Endothelial cell (in vitro differentiated cells): ENCODE measurements at regions not wholly inside any gene's neighbourhood (a gene's known extent, or its start where the extent isn't known, plus 50 kb on each side); places are given as distances from the start of the nearest gene placed in this dataset.

ENCODE experiments used
- DNase-seq: peaks from one replicate; pipeline ENCODE4 v3.0.0; 2021; ENCODE audit warnings: low spot score
- H3K27ac Mint-ChIP-seq: one replicate; pipeline ENCODE4 v1.8.0; 2021; ENCODE audit warnings: mixed read lengths, inconsistent platforms; ENCODE audit not compliant: unreplicated experiment
- H3K27me3 Mint-ChIP-seq: one replicate; pipeline ENCODE4 v1.8.0; 2021; ENCODE audit warnings: mild to moderate bottlenecking, moderate library complexity, mixed read lengths, inconsistent platforms; ENCODE audit not compliant: unreplicated experiment
- H3K36me3 Mint-ChIP-seq: one replicate; pipeline ENCODE4 v1.8.0; 2021; ENCODE audit warnings: mild to moderate bottlenecking, low read depth, mixed read lengths, inconsistent platforms; ENCODE audit not compliant: unreplicated experiment
- H3K4me1 Mint-ChIP-seq: one replicate; pipeline ENCODE4 v1.8.0; 2021; ENCODE audit warnings: mild to moderate bottlenecking, mixed read lengths, inconsistent platforms; ENCODE audit not compliant: unreplicated experiment
- H3K4me3 Mint-ChIP-seq: one replicate; pipeline ENCODE4 v1.8.0; 2021; ENCODE audit warnings: mild to moderate bottlenecking, mixed read lengths, inconsistent platforms; ENCODE audit not compliant: unreplicated experiment
- H3K9me3 Mint-ChIP-seq: one replicate; pipeline ENCODE4 v1.8.0; 2021; ENCODE audit warnings: mixed read lengths, inconsistent platforms; ENCODE audit not compliant: unreplicated experiment
- TF ChIP-seq, protein P1 (sequence below): fragments of 200-600 bp; sonication (generic); IDR thresholded peaks from one replicate; pipeline ENCODE4 v1.5.0; 2021; ENCODE audit warnings: antibody characterized with exemption; ENCODE audit not compliant: unreplicated experiment

DNA sequence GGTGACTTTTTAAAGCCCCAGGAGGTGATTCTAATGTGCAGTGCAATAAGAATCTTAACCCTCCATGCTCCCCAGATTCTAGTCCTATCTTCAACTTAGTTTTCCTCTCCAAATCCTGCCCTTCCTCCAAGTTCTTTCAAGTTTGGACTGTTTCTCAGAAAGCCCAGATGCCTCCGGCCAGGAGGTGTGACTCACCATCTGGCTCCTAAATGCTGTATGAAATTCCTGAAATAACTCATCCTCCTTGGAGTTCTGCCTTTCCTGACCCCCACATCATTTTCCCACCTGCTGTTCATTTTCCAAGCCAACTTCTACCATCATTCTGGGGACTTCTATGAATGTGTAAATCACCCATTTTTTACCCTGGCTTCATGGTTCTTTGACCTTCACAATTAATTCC is 118.2 kb upstream of the NOL4 start:
- Mint-ChIP-seq H3K4me3 (no peak overlapping the region), H3K4me1 (peaks cover 2% of the 10 kb centered on the region), H3K27me3 (peaks cover 1% of the 10 kb centered on the region), H3K9me3 (no peaks in the 10 kb centered on the region), H3K27ac (no peak overlapping the region), H3K36me3 (no peaks in the 10 kb centered on the region)
- TF ChIP-seq, protein P1, sequence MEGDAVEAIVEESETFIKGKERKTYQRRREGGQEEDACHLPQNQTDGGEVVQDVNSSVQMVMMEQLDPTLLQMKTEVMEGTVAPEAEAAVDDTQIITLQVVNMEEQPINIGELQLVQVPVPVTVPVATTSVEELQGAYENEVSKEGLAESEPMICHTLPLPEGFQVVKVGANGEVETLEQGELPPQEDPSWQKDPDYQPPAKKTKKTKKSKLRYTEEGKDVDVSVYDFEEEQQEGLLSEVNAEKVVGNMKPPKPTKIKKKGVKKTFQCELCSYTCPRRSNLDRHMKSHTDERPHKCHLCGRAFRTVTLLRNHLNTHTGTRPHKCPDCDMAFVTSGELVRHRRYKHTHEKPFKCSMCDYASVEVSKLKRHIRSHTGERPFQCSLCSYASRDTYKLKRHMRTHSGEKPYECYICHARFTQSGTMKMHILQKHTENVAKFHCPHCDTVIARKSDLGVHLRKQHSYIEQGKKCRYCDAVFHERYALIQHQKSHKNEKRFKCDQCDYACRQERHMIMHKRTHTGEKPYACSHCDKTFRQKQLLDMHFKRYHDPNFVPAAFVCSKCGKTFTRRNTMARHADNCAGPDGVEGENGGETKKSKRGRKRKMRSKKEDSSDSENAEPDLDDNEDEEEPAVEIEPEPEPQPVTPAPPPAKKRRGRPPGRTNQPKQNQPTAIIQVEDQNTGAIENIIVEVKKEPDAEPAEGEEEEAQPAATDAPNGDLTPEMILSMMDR: no peak
- no peak for DNase-seq

GRCh38 chr18:34345738-34346137 is 121.0 kb upstream of the NOL4 start:
- Mint-ChIP-seq H3K4me1 (peaks cover 2% of the 10 kb centered on the region), H3K36me3 (no peaks in the 10 kb centered on the region), H3K9me3 (no peaks in the 10 kb centered on the region), H3K27me3 (peaks cover 1% of the 10 kb centered on the region), H3K27ac (no peak overlapping the region), H3K4me3 (no peak overlapping the region)
- DNase-seq: no peak
- TF ChIP-seq, protein P1: no peak

GRCh38 chr18:34350778-34351177 is 126.1 kb upstream of the NOL4 start:
- no peaks in the 10 kb centered on the region for H3K27me3 Mint-ChIP-seq
- no peak overlapping the region for H3K27ac Mint-ChIP-seq
- TF ChIP-seq, protein P1: no peak

GRCh38 chr18:34352385-34353163 is 127.9 kb upstream of the NOL4 start:
- Mint-ChIP-seq H3K27ac (no peak overlapping the region), H3K36me3 (no peaks in the 10 kb centered on the region), H3K4me3 (no peak overlapping the region), H3K9me3 (no peaks in the 10 kb centered on the region), H3K27me3 (no peaks in the 10 kb centered on the region), H3K4me1 (no peaks in the 10 kb centered on the region)
- DNase-seq: no peak
- TF ChIP-seq, protein P1: no peak

More at GRCh38 chr18:34350778-34351177, 126.1 kb upstream of the NOL4 start:
- Mint-ChIP-seq H3K36me3 (no peaks in the 10 kb centered on the region), H3K4me3 (no peak overlapping the region), H3K9me3 (no peaks in the 10 kb centered on the region), H3K4me1 (no peaks in the 10 kb centered on the region)
- DNase-seq: no peak

DNA sequence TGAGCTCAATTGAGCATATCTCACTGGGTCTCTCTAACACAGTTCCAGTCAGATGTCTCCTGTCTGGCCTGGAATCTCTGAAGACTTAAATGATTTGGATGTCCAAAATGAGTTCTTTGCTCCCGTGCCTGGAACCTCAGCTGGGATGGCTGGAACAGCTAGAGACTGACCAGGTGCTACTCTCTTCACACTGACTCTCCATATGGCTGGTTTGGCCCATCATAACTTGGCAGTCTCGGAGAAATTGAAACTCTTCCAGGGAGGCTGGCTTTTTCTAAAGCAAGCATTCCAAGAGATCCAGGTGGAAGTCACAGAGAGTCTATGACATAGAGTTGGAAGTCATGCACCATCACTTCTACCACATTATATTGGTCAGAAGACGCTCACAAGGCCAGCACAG is 129.6 kb upstream of the NOL4 start:
- H3K4me3 Mint-ChIP-seq: no peak overlapping the region
- no peak overlapping the region for H3K27ac Mint-ChIP-seq
- H3K4me1 Mint-ChIP-seq: no peaks in the 10 kb centered on the region
- H3K36me3 Mint-ChIP-seq: no peaks in the 10 kb centered on the region
- H3K27me3 Mint-ChIP-seq: no peaks in the 10 kb centered on the region
- DNase-seq: no peak
- TF ChIP-seq, protein P1: no peak
- no peaks in the 10 kb centered on the region for H3K9me3 Mint-ChIP-seq
